Endodermal cell (in vitro differentiated cells): ENCODE measurements at regions not wholly inside any gene's neighbourhood (a gene's known extent, or its start where the extent isn't known, plus 50 kb on each side); places are given as distances from the start of the nearest gene placed in this dataset.

Experiments used
- DNase-seq: peaks from one replicate; pipeline ENCODE4 v3.0.0-alpha.2; 2017
- H3K27ac ChIP-seq: 2 replicates; pipeline ENCODE4 v1.5.1; 2013; ENCODE audit warnings: mild to moderate bottlenecking, low read depth, low read length, moderate library complexity
- H3K27me3 ChIP-seq: 2 replicates; pipeline ENCODE4 v1.6.1; 2013; ENCODE audit warnings: mild to moderate bottlenecking, low read length, moderate library complexity; ENCODE audit not compliant: insufficient read depth, control insufficient read depth, poor library complexity, severe bottlenecking
- H3K36me3 ChIP-seq: 2 replicates; pipeline ENCODE4 v1.7.0; 2013; ENCODE audit warnings: mild to moderate bottlenecking, low read length, moderate library complexity; ENCODE audit not compliant: control insufficient read depth, insufficient read depth
- H3K4me1 ChIP-seq: one replicate; pipeline ENCODE4 v1.7.0; 2013; ENCODE audit warnings: low read length; ENCODE audit not compliant: control insufficient read depth, insufficient read depth
- H3K4me3 ChIP-seq: 2 replicates; pipeline ENCODE4 v1.5.1; 2013; ENCODE audit warnings: mild to moderate bottlenecking, low read length, moderate library complexity
- H3K9ac ChIP-seq: 2 replicates; pipeline ENCODE4 v1.6.1; 2013; ENCODE audit warnings: mild to moderate bottlenecking, low read length, moderate library complexity; ENCODE audit not compliant: poor library complexity, severe bottlenecking; ENCODE audit errors: extremely low read depth
- H3K9me3 ChIP-seq: 2 replicates; pipeline ENCODE4 v1.6.1; 2013; ENCODE audit warnings: mild to moderate bottlenecking, low read length, moderate library complexity; ENCODE audit not compliant: control insufficient read depth
- H3K27ac Mint-ChIP-seq: 2 replicates; pipeline ENCODE4 v1.8.0; 2020; ENCODE audit warnings: mixed read lengths
- H3K27me3 Mint-ChIP-seq: 2 replicates; pipeline ENCODE4 v1.8.0; 2021; ENCODE audit warnings: mild to moderate bottlenecking, mixed read lengths; ENCODE audit not compliant: insufficient read depth
- H3K36me3 Mint-ChIP-seq: 2 replicates; pipeline ENCODE4 v1.8.0; 2020; ENCODE audit warnings: low read depth, mixed read lengths
- H3K4me1 Mint-ChIP-seq: 2 replicates; pipeline ENCODE4 v1.8.0; 2020; ENCODE audit warnings: mixed read lengths
- H3K4me3 Mint-ChIP-seq: 2 replicates; pipeline ENCODE4 v1.8.0; 2020; ENCODE audit warnings: mild to moderate bottlenecking, moderate library complexity, mixed read lengths
- H3K9me3 Mint-ChIP-seq: 2 replicates; pipeline ENCODE4 v1.8.0; 2020; ENCODE audit warnings: mild to moderate bottlenecking, mixed read lengths
- WGBS, 2 experiments: methylation state at CpG; one replicate each; pipeline versions ENCODE4 v1.1.5 to v1.1.7; 2013; ENCODE audit warnings: missing lambda C conversion rate in 2 of 2, mixed read lengths in 1 of 2; ENCODE audit not compliant: insufficient coverage in 1 of 2, insufficient read length in 1 of 2; 5-methylcytosine and 5-hydroxymethylcytosine counted together
- TF ChIP-seq, protein P1 (sequence below): fragments of 200-600 bp; sonication (generic); conservative IDR thresholded peaks from 2 replicates; pipeline ENCODE4 v1.5.0; 2021; ENCODE audit warnings: antibody characterized with exemption, mild to moderate bottlenecking

DNA sequence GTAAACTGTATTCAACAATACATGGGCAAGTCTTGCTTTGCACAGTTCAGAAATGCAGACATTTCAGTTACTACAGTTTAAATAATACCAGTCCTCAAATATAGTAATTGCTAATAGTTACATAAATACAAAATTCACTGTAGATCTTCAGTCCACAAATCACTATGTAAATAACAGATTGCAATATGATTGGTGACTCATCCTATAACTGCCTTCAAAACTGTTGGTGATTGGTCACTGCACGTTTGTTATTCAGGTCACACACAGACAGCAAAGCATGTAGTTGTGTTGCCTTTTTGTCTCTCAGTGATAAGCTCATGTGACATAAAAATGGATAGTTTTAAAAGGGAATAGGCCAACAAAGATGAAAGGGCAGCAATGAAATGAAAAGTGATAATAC, 186.5 kb upstream of the CTTNBP2NL start:
- WGBS, 2 experiments = 40 to 80% methylated on average over 1 of the region's 1 CpG

GRCh38 chr1:112219267-112219666, 176.7 kb upstream of the CTTNBP2NL start:
- Histone ChIP-seq H3K27me3 (no peaks in the 10 kb centered on the region), H3K4me1 (no peaks in the 10 kb centered on the region), H3K36me3 (no peaks in the 10 kb centered on the region), H3K4me3 (no peak overlapping the region), H3K9ac (no peak overlapping the region), H3K9me3 (peaks cover 4% of the 10 kb centered on the region), H3K27ac (no peak overlapping the region)
- no peak overlapping the region for H3K27ac Mint-ChIP-seq
- peaks cover 26% of the 10 kb centered on the region for H3K9me3 Mint-ChIP-seq
- peaks cover 5% of the 10 kb centered on the region for H3K27me3 Mint-ChIP-seq
- H3K36me3 Mint-ChIP-seq = no peaks in the 10 kb centered on the region
- H3K4me1 Mint-ChIP-seq = peaks cover 6% of the 10 kb centered on the region
- TF ChIP-seq, protein P1, sequence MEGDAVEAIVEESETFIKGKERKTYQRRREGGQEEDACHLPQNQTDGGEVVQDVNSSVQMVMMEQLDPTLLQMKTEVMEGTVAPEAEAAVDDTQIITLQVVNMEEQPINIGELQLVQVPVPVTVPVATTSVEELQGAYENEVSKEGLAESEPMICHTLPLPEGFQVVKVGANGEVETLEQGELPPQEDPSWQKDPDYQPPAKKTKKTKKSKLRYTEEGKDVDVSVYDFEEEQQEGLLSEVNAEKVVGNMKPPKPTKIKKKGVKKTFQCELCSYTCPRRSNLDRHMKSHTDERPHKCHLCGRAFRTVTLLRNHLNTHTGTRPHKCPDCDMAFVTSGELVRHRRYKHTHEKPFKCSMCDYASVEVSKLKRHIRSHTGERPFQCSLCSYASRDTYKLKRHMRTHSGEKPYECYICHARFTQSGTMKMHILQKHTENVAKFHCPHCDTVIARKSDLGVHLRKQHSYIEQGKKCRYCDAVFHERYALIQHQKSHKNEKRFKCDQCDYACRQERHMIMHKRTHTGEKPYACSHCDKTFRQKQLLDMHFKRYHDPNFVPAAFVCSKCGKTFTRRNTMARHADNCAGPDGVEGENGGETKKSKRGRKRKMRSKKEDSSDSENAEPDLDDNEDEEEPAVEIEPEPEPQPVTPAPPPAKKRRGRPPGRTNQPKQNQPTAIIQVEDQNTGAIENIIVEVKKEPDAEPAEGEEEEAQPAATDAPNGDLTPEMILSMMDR = no peak
- no peak for DNase-seq
- H3K4me3 Mint-ChIP-seq = no peak overlapping the region
- WGBS, 2 experiments = 75 to 92% methylated on average over 1 of the region's 1 CpG

More for the DNA sequence above, 186.5 kb upstream of the CTTNBP2NL start:
- no peaks in the 10 kb centered on the region for H3K27me3 ChIP-seq
- H3K9me3 Mint-ChIP-seq = peaks cover 29% of the 10 kb centered on the region
- no peak overlapping the region for H3K4me3 Mint-ChIP-seq
- H3K27ac Mint-ChIP-seq = no peak overlapping the region
- peaks cover 7% of the 10 kb centered on the region for H3K27me3 Mint-ChIP-seq
- H3K4me1 Mint-ChIP-seq = no peaks in the 10 kb centered on the region
- H3K9me3 ChIP-seq = peaks cover 9% of the 10 kb centered on the region
- TF ChIP-seq, protein P1 = no peak
- no peaks in the 10 kb centered on the region for H3K4me1 ChIP-seq
- peaks cover 1% of the 10 kb centered on the region for H3K36me3 Mint-ChIP-seq
- DNase-seq = no peak
- no peak overlapping the region for H3K27ac ChIP-seq
- H3K4me3 ChIP-seq = no peak overlapping the region
- H3K9ac ChIP-seq = no peak overlapping the region
- H3K36me3 ChIP-seq = no peaks in the 10 kb centered on the region

DNA sequence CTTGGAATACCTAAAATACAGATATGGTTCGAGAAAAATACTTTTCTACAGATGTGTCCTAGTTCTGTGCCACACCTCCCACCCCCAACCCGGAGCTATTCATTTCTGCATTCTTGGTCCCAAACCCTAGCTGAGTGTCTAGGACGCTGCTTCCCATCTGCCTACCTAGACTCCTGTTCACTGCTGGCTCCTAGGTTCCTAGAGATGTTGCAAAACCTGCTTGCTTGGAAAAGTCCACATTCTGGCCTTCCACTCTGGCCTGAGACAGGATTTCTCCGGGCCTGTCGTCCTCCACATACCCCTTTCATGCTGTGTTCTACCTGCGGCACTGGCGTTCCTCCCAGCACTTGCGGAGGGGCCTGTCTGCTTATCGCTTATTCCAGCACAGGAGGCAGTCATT, 165.8 kb upstream of the CTTNBP2NL start:
- no peaks in the 10 kb centered on the region for H3K27me3 ChIP-seq
- Mint-ChIP-seq H3K4me3 (no peak overlapping the region), H3K4me1 (no peaks in the 10 kb centered on the region), H3K27me3 (peaks cover 2% of the 10 kb centered on the region), H3K27ac (no peak overlapping the region), H3K36me3 (no peaks in the 10 kb centered on the region), H3K9me3 (peaks cover 9% of the 10 kb centered on the region)
- DNase-seq = no peak
- no peak overlapping the region for H3K27ac ChIP-seq
- H3K9me3 ChIP-seq = peaks cover 10% of the 10 kb centered on the region
- no peak overlapping the region for H3K4me3 ChIP-seq
- 89 to 94% methylated on average over 8 to 9 of the region's 9 CpGs for whole genome bisulfite sequencing, 2 experiments
- H3K36me3 ChIP-seq = no peaks in the 10 kb centered on the region
- no peak overlapping the region for H3K9ac ChIP-seq
- H3K4me1 ChIP-seq = no peaks in the 10 kb centered on the region
- TF ChIP-seq, protein P1 = no peak
